ENCODE measurements at regions not wholly inside any gene's neighbourhood (a gene's known extent, or its start where the extent isn't known, plus 50 kb on each side); places are given as distances from the start of the nearest gene placed in this dataset.

DNA sequence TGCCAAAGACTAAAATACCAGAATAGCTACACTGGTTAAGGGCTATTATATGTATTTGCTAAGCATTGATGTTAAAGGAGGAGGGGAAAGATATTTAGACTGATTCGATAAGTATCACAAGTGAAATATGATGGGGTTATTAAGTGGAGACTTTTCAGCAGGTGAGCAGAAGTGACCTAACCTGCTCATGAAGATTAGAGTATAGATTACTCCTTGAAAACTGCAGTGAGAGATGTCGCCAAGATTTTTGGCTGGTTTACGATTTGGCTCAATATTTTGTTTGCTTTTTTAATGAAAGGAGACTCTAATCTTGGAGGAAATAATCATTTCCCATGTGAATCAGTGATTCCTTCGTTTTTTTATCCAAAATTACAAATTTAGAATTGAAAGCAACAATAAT, 1279.5 kb upstream of the TENM4 start:
- TF ChIP-seq TAF1 (conservative IDR thresholded peaks at IDR 0.05) (no peak), CTCF (IDR thresholded peaks at IDR 0.05; ENCODE audit: low read depth, low read length, missing input control) (no peak), REST (IDR thresholded peaks at IDR 0.05) (no peak), RAD21 (IDR thresholded peaks at IDR 0.05) (no peak), HNF4G (IDR thresholded peaks at IDR 0.05) (no peak)

Measured in liver (tissue), 3 donors.